HL-60 (cell line): ENCODE measurements at regions not wholly inside any gene's neighbourhood (a gene's known extent, or its start where the extent isn't known, plus 50 kb on each side); places are given as distances from the start of the nearest gene placed in this dataset.

ENCODE experiments used
- CTCF ChIP-seq: IDR thresholded peaks from one replicate; pipeline ENCODE4 v1.5.1; 2011; ENCODE audit warnings: low read length, control low read depth, inconsistent platforms; ENCODE audit not compliant: insufficient read depth
- GABPA ChIP-seq: IDR thresholded peaks from 2 replicates; pipeline ENCODE4 v1.6.1; 2012; ENCODE audit warnings: low read depth
- POLR2AphosphoS5 ChIP-seq: IDR thresholded peaks from 2 replicates; pipeline ENCODE4 v1.6.1; 2012; ENCODE audit warnings: low read depth
- SPI1 ChIP-seq: IDR thresholded peaks from 2 replicates; pipeline ENCODE4 v1.6.1; 2012; ENCODE audit warnings: low read depth, mild to moderate bottlenecking, borderline replicate concordance
- TF ChIP-seq, protein P1 (sequence below): IDR thresholded peaks from 2 replicates; pipeline ENCODE4 v1.6.1; 2012; ENCODE audit warnings: low read depth; ENCODE audit not compliant: insufficient replicate concordance

GRCh38 chr7:67777119-67777518, 780.5 kb downstream of the TYW1 start:
- TF ChIP-seq CTCF = no peak
- no peak for TF ChIP-seq GABPA
- no peak for TF ChIP-seq POLR2AphosphoS5
- TF ChIP-seq, protein P1, sequence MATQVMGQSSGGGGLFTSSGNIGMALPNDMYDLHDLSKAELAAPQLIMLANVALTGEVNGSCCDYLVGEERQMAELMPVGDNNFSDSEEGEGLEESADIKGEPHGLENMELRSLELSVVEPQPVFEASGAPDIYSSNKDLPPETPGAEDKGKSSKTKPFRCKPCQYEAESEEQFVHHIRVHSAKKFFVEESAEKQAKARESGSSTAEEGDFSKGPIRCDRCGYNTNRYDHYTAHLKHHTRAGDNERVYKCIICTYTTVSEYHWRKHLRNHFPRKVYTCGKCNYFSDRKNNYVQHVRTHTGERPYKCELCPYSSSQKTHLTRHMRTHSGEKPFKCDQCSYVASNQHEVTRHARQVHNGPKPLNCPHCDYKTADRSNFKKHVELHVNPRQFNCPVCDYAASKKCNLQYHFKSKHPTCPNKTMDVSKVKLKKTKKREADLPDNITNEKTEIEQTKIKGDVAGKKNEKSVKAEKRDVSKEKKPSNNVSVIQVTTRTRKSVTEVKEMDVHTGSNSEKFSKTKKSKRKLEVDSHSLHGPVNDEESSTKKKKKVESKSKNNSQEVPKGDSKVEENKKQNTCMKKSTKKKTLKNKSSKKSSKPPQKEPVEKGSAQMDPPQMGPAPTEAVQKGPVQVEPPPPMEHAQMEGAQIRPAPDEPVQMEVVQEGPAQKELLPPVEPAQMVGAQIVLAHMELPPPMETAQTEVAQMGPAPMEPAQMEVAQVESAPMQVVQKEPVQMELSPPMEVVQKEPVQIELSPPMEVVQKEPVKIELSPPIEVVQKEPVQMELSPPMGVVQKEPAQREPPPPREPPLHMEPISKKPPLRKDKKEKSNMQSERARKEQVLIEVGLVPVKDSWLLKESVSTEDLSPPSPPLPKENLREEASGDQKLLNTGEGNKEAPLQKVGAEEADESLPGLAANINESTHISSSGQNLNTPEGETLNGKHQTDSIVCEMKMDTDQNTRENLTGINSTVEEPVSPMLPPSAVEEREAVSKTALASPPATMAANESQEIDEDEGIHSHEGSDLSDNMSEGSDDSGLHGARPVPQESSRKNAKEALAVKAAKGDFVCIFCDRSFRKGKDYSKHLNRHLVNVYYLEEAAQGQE = no peak
- TF ChIP-seq SPI1 = no peak
